ENCODE measurements at regions not wholly inside any gene's neighbourhood (a gene's known extent, or its start where the extent isn't known, plus 50 kb on each side); places are given as distances from the start of the nearest gene placed in this dataset.

DNA sequence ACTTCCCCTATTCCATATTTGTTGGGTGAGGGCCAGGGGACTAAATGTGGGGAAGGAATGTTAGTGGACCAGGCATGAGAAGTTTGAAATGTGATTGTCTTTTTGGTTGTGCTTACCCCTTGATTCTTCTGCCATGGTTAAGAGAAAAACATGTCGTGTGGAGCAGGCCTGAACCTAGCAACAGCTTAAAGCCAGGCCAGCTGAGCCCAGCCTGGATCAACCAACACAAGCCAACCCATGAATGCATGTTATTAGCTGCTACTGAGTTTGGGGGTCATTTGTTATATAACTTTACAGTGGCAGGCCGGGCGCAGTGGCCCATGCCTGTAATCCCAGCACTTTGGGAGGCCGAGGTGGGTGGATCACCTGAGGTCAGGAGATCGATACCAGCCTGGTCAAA lies 52.4 kb upstream of the TRIO start:
- H3K4me1 Mint-ChIP-seq (ENCODE audit: unreplicated experiment), result no peaks in the 10 kb centered on the region
- H3K36me3 Mint-ChIP-seq (ENCODE audit: unreplicated experiment), result no peaks in the 10 kb centered on the region
- H3K4me3 Mint-ChIP-seq (ENCODE audit: unreplicated experiment), result no peak overlapping the region
- H3K9me3 Mint-ChIP-seq (ENCODE audit: unreplicated experiment), result no peaks in the 10 kb centered on the region
- no peak overlapping the region for H3K27ac Mint-ChIP-seq (ENCODE audit: unreplicated experiment)
- H3K27me3 Mint-ChIP-seq (ENCODE audit: unreplicated experiment), result no peaks in the 10 kb centered on the region
- DNase-seq (ENCODE audit: extremely low spot score, unreplicated experiment), result no peak
- TF ChIP-seq, protein P1, sequence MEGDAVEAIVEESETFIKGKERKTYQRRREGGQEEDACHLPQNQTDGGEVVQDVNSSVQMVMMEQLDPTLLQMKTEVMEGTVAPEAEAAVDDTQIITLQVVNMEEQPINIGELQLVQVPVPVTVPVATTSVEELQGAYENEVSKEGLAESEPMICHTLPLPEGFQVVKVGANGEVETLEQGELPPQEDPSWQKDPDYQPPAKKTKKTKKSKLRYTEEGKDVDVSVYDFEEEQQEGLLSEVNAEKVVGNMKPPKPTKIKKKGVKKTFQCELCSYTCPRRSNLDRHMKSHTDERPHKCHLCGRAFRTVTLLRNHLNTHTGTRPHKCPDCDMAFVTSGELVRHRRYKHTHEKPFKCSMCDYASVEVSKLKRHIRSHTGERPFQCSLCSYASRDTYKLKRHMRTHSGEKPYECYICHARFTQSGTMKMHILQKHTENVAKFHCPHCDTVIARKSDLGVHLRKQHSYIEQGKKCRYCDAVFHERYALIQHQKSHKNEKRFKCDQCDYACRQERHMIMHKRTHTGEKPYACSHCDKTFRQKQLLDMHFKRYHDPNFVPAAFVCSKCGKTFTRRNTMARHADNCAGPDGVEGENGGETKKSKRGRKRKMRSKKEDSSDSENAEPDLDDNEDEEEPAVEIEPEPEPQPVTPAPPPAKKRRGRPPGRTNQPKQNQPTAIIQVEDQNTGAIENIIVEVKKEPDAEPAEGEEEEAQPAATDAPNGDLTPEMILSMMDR (IDR thresholded peaks at IDR 0.05), result no peak

DNA sequence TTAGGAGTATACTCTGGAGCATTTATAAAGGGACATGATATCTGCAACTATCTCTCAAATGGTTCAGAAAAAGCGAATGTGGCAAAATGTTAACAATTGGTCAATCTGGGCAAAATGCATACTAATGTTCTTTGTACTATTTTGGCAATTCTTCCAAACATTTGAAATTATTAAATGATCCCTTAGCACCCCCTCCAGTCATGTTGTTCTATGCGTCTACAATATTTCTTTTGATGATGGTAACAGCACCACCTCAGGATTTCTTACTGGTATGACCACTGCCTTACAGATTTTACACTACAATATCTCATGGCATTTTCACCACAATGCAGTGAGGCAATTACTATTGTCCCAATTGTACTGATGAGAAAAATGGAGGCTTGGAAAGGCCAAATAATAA lies 52.9 kb upstream of the TRIO start:
- Mint-ChIP-seq H3K27ac (ENCODE audit: unreplicated experiment) (no peak overlapping the region), H3K9me3 (ENCODE audit: unreplicated experiment) (no peaks in the 10 kb centered on the region), H3K4me1 (ENCODE audit: unreplicated experiment) (no peaks in the 10 kb centered on the region)

DNA sequence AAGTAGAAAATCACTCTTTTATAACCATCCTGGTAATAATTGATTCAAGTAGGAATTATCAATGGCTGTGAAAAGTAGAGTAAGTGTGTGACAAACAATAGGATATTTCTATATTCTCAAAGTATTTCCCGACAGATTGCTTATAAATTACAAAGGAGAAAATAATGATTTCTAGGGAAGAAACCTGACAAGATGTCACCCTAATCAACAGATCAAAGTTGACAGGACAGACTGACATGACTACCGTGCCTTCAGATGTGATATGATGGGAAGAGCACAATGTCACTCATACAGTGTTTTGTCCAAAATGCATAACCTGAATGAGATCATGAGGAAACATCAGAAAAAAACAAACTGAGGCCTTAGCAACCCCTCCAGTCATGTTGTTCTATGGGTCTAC lies 53.9 kb upstream of the TRIO start:
- no peaks in the 10 kb centered on the region for H3K36me3 Mint-ChIP-seq (ENCODE audit: unreplicated experiment)
- H3K27me3 Mint-ChIP-seq (ENCODE audit: unreplicated experiment), result no peaks in the 10 kb centered on the region
- TF ChIP-seq, protein P1 (IDR thresholded peaks at IDR 0.05), result no peak
- H3K27ac Mint-ChIP-seq (ENCODE audit: unreplicated experiment), result no peak overlapping the region
- DNase-seq (ENCODE audit: extremely low spot score, unreplicated experiment), result no peak
- H3K4me1 Mint-ChIP-seq (ENCODE audit: unreplicated experiment), result no peaks in the 10 kb centered on the region
- H3K9me3 Mint-ChIP-seq (ENCODE audit: unreplicated experiment), result no peaks in the 10 kb centered on the region
- no peak overlapping the region for H3K4me3 Mint-ChIP-seq (ENCODE audit: unreplicated experiment)

More for the DNA sequence above, 52.9 kb upstream of the TRIO start:
- no peaks in the 10 kb centered on the region for H3K27me3 Mint-ChIP-seq (ENCODE audit: unreplicated experiment)
- H3K36me3 Mint-ChIP-seq (ENCODE audit: unreplicated experiment), result no peaks in the 10 kb centered on the region
- no peak overlapping the region for H3K4me3 Mint-ChIP-seq (ENCODE audit: unreplicated experiment)
- DNase-seq (ENCODE audit: extremely low spot score, unreplicated experiment), result no peak
- TF ChIP-seq, protein P1 (IDR thresholded peaks at IDR 0.05), result no peak

DNA sequence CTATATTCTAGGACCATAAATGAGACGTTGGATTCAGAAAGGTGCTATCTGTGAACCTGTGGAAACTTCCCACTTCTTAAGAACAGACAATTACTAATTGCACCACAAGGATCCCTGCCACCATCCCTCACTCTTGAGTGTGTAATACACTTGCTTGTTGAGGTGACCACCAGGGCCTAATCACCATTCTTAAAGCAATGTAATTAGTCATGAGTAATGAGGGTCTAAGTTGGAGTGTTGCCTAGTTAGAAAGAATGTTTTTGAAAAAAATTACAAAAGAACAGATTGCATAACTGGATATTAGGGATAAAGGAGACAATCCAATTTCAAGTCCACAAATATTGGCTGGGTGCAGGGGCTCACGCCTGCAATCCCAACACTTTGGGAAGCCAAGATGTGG lies 56.9 kb upstream of the TRIO start:
- Mint-ChIP-seq H3K27me3 (ENCODE audit: unreplicated experiment) (no peaks in the 10 kb centered on the region), H3K4me1 (ENCODE audit: unreplicated experiment) (no peaks in the 10 kb centered on the region), H3K27ac (ENCODE audit: unreplicated experiment) (no peak overlapping the region), H3K4me3 (ENCODE audit: unreplicated experiment) (no peak overlapping the region), H3K36me3 (ENCODE audit: unreplicated experiment) (no peaks in the 10 kb centered on the region), H3K9me3 (ENCODE audit: unreplicated experiment) (no peaks in the 10 kb centered on the region)
- DNase-seq (ENCODE audit: extremely low spot score, unreplicated experiment), result no peak
- TF ChIP-seq, protein P1 (IDR thresholded peaks at IDR 0.05), result no peak

DNA sequence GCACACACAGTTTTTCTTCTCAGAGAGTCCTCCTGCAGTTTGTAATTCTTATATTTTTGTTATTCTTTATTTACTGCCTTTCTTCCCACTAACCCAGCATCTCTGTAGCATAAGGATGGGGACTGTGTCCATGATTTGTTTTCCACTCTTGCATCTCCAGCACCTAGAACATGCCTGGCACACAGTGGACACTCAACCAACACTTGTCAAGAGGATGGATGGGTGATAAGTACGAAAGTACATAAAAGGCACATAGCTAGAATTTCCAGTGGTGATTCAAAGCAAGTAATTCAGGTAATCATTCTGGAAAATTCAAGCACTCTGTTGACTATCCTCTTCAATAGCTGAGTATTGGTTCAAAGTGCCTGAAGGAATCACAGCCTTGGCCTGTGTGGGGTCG lies 60.2 kb upstream of the TRIO start:
- H3K36me3 Mint-ChIP-seq (ENCODE audit: unreplicated experiment), result no peaks in the 10 kb centered on the region
- H3K9me3 Mint-ChIP-seq (ENCODE audit: unreplicated experiment), result no peaks in the 10 kb centered on the region
- no peak overlapping the region for H3K4me3 Mint-ChIP-seq (ENCODE audit: unreplicated experiment)
- DNase-seq (ENCODE audit: extremely low spot score, unreplicated experiment), result no peak
- TF ChIP-seq, protein P1 (IDR thresholded peaks at IDR 0.05), result no peak
- no peaks in the 10 kb centered on the region for H3K27me3 Mint-ChIP-seq (ENCODE audit: unreplicated experiment)
- H3K4me1 Mint-ChIP-seq (ENCODE audit: unreplicated experiment), result no peaks in the 10 kb centered on the region
- no peak overlapping the region for H3K27ac Mint-ChIP-seq (ENCODE audit: unreplicated experiment)
